ENCODE measurements at regions not wholly inside any gene's neighbourhood (a gene's known extent, or its start where the extent isn't known, plus 50 kb on each side); places are given as distances from the start of the nearest gene placed in this dataset.

DNA sequence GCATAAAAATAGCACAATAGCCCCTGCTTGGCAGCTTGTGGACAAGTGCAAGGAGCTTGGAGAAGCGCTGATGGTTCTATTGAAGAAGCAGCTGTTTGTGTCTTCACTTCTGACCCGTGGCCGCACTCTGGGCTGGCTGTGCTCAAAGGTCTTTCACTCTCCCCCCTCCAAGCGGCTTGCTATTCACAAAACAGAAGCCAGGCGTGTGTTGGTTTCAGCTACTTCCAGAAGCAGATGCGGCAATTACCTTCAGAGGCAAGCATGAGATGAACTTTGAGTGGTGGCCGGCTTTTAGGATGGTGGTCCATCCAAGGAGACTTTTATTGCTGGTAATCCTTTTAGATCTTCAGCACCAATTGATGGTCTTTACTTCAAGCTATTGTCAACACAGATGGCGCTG is 188.5 kb upstream of the ARGLU1 start:
- Histone ChIP-seq H4K20me1 (replicated peaks; ENCODE audit: control insufficient read depth, extremely low read depth, insufficient read depth, low read length) (no peaks in the 10 kb centered on the region), H3K9me1 (replicated peaks; ENCODE audit: control insufficient read depth, extremely low read depth, insufficient read depth, low read length) (no peaks in the 10 kb centered on the region), H3K27me3 (ENCODE audit: control insufficient read depth in 2 of 2, insufficient read depth in 2 of 2, low read length in 2 of 2) (no peaks in the 10 kb centered on the region), H3K4me1 (ENCODE audit: control insufficient read depth, extremely low read depth, insufficient read depth, low read length) (peaks cover 16% of the 10 kb centered on the region), H3K9me3 (replicated peaks; ENCODE audit: control insufficient read depth, insufficient read depth, low read length) (no peaks in the 10 kb centered on the region), H3K4me2 (ENCODE audit: insufficient read depth, low read length) (no peak overlapping the region), H2AFZ (ENCODE audit: low read depth, low read length) (no peak overlapping the region), H3K4me3 (replicated peaks in 1 of 3; ENCODE audit: insufficient read depth in 1 of 3, low read depth in 1 of 3, low read length in 3 of 3) (no peak overlapping the region), H3K27ac (ENCODE audit: insufficient read depth, low read depth, low read length) (no peak overlapping the region), H3K36me3 (ENCODE audit: control insufficient read depth in 2 of 2, extremely low read depth in 1 of 2, insufficient read depth in 2 of 2, low read length in 2 of 2) (no peaks in the 10 kb centered on the region), H3K9ac (replicated peaks; ENCODE audit: extremely low read depth, insufficient read depth, low read length) (no peak overlapping the region), H3K79me2 (ENCODE audit: control insufficient read depth, insufficient read depth, low read length) (no peaks in the 10 kb centered on the region)
- no peak for DNase-seq (ENCODE audit: low read depth, low spot score)
- CTCF ChIA-PET = interaction anchor here (0.6 kb wide), 1 partner anchor 708 kb away, joined by 3 read pairs; no protein-coding TSS in a partner anchor
- BruUV-seq (replicated peaks) = no TSS peak
- intact Hi-C loops (cut with micrococcal nuclease) = no loop called here
- no peak for FAIRE-seq
- POLR2A ChIA-PET = no interaction called here
- TF ChIP-seq EZH2 (IDR thresholded peaks at IDR 0.05; ENCODE audit: borderline replicate concordance, low read depth, low read length, severe bottlenecking) = no peak
- TF ChIP-seq, protein P1, sequence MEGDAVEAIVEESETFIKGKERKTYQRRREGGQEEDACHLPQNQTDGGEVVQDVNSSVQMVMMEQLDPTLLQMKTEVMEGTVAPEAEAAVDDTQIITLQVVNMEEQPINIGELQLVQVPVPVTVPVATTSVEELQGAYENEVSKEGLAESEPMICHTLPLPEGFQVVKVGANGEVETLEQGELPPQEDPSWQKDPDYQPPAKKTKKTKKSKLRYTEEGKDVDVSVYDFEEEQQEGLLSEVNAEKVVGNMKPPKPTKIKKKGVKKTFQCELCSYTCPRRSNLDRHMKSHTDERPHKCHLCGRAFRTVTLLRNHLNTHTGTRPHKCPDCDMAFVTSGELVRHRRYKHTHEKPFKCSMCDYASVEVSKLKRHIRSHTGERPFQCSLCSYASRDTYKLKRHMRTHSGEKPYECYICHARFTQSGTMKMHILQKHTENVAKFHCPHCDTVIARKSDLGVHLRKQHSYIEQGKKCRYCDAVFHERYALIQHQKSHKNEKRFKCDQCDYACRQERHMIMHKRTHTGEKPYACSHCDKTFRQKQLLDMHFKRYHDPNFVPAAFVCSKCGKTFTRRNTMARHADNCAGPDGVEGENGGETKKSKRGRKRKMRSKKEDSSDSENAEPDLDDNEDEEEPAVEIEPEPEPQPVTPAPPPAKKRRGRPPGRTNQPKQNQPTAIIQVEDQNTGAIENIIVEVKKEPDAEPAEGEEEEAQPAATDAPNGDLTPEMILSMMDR (IDR thresholded peaks at IDR 0.05; ENCODE audit: extremely low read depth in 1 of 2, insufficient read depth in 1 of 2, low read depth in 1 of 2, low read length in 2 of 2) = no peak
- TF ChIP-seq FOS (IDR thresholded peaks at IDR 0.05; ENCODE audit: borderline replicate concordance, insufficient read depth, low read length) = no peak
- TF ChIP-seq GATA2 (IDR thresholded peaks at IDR 0.05; ENCODE audit: insufficient read depth, insufficient read length, low read depth, low read length) = no peak
- no peak for TF ChIP-seq POLR2A (IDR thresholded peaks at IDR 0.05; ENCODE audit: low read depth, low read length)
- no peak for TF ChIP-seq JUN (IDR thresholded peaks at IDR 0.05; ENCODE audit: borderline replicate concordance, insufficient read depth, insufficient read length, low read depth)
- no peak for TF ChIP-seq MYC (IDR thresholded peaks at IDR 0.05; ENCODE audit: low read depth, low read length)
- TF ChIP-seq POLR2AphosphoS5 (IDR thresholded peaks at IDR 0.05; ENCODE audit: insufficient read depth, low read depth, low read length) = no peak
- no peak for TF ChIP-seq MAX (IDR thresholded peaks at IDR 0.05; ENCODE audit: insufficient read depth, insufficient read length)
- dilution Hi-C loops (cut with MboI; ENCODE audit: extremely low pct_ligation_motif_present, low sequenced_read_pairs) = no loop called here
